CD4-positive, alpha-beta T cell treated with Interleukin-6 at 100 ng/mL for 8 hours (primary cell): ENCODE measurements at regions not wholly inside any gene's neighbourhood (a gene's known extent, or its start where the extent isn't known, plus 50 kb on each side); places are given as distances from the start of the nearest gene placed in this dataset.

Experiments
- DNase-seq: peaks from one replicate; pipeline ENCODE4 v3.0.0-alpha.2; 2020; ENCODE audit warnings: mixed read lengths, low spot score

- DNase-seq, result no peak
Observed at GRCh38 chr16:73529303-73530012, 481.5 kb upstream of the ZFHX3 start.

- no peak for DNase-seq
Observed at GRCh38 chr16:73527187-73527586, 479.3 kb upstream of the ZFHX3 start.

- no peak for DNase-seq
Observed at GRCh38 chr16:73526011-73526804, 478.3 kb upstream of the ZFHX3 start.

- DNase-seq, result no peak
Observed at GRCh38 chr16:73523209-73523608, 475.3 kb upstream of the ZFHX3 start.

- DNase-seq, result no peak
Observed at GRCh38 chr16:73521499-73521898, 473.6 kb upstream of the ZFHX3 start.

GRCh38 chr16:73515616-73516015 lies 467.7 kb upstream of the ZFHX3 start:
- no peak for DNase-seq

- DNase-seq, result no peak
Observed at GRCh38 chr16:73510852-73511251, 462.9 kb upstream of the ZFHX3 start.

- DNase-seq, result no peak
Observed at GRCh38 chr16:73506568-73507056, 458.7 kb upstream of the ZFHX3 start.

GRCh38 chr16:73505577-73505976 lies 457.6 kb upstream of the ZFHX3 start:
- no peak for DNase-seq

GRCh38 chr16:73504591-73505575 lies 457.0 kb upstream of the ZFHX3 start:
- no peak for DNase-seq

- DNase-seq, result no peak
Observed at GRCh38 chr16:73503093-73503492, 455.2 kb upstream of the ZFHX3 start.

- DNase-seq, result no peak
Observed at GRCh38 chr16:73499276-73499675, 451.3 kb upstream of the ZFHX3 start.

GRCh38 chr16:73485880-73486279 lies 438.0 kb upstream of the ZFHX3 start:
- DNase-seq, result no peak

- DNase-seq, result no peak
Observed at GRCh38 chr16:73483934-73484711, 436.2 kb upstream of the ZFHX3 start.

- DNase-seq, result no peak
Observed at GRCh38 chr16:73483076-73483791, 435.3 kb upstream of the ZFHX3 start.

- no peak for DNase-seq
Observed at GRCh38 chr16:73482310-73482709, 434.4 kb upstream of the ZFHX3 start.

- no peak for DNase-seq
Observed at GRCh38 chr16:73480381-73480780, 432.5 kb upstream of the ZFHX3 start.

GRCh38 chr16:73473713-73474112 lies 425.8 kb upstream of the ZFHX3 start:
- no peak for DNase-seq

- DNase-seq, result no peak
Observed at GRCh38 chr16:73464834-73465233, 416.9 kb upstream of the ZFHX3 start.

GRCh38 chr16:73459586-73459985 lies 411.7 kb upstream of the ZFHX3 start:
- no peak for DNase-seq

GRCh38 chr16:73457851-73458250 lies 409.9 kb upstream of the ZFHX3 start:
- no peak for DNase-seq
